Nephron progenitor cell (in vitro differentiated cells): ENCODE measurements at regions not wholly inside any gene's neighbourhood (a gene's known extent, or its start where the extent isn't known, plus 50 kb on each side); places are given as distances from the start of the nearest gene placed in this dataset.

Experiments
- DNase-seq: peaks from one replicate; pipeline ENCODE4 v3.0.0; 2021
- H3K27ac Mint-ChIP-seq: 2 replicates; pipeline ENCODE4 v1.8.0; 2021; ENCODE audit warnings: mild to moderate bottlenecking, moderate library complexity, mixed read lengths
- H3K27me3 Mint-ChIP-seq: 2 replicates; pipeline ENCODE4 v1.8.0; 2021; ENCODE audit warnings: mild to moderate bottlenecking, low read depth, mixed read lengths; ENCODE audit not compliant: poor library complexity
- H3K36me3 Mint-ChIP-seq: 2 replicates; pipeline ENCODE4 v1.8.0; 2021; ENCODE audit warnings: low read depth, mixed read lengths
- H3K4me1 Mint-ChIP-seq: 2 replicates; pipeline ENCODE4 v1.8.0; 2021; ENCODE audit warnings: mixed read lengths
- H3K4me3 Mint-ChIP-seq: 2 replicates; pipeline ENCODE4 v1.8.0; 2021; ENCODE audit warnings: mild to moderate bottlenecking, moderate library complexity, mixed read lengths
- H3K9me3 Mint-ChIP-seq: 2 replicates; pipeline ENCODE4 v1.8.0; 2021; ENCODE audit warnings: mild to moderate bottlenecking, moderate library complexity, mixed read lengths
- CTCF ChIP-seq: fragments of 200-600 bp; sonication (generic); IDR thresholded peaks from 2 replicates; pipeline ENCODE4 v1.5.0; 2021; ENCODE audit warnings: antibody characterized with exemption

DNA sequence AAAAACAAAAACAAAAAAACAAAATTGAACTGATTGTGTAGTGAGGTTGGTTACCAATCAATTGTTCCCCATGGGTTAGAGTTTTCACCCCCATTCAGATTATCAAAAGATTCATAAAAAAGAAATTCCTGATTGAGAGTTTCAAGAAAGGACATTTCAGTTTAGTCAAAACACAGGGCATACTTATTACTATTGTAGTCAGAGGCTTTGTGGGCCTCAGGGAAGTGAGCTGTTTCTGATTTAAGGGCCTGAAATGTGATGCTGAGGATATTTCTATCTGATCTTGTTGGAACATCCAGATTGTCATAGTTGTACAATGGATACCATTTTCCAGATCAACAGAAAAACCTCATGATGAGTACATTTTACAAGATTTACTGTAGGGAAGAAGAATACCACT lies 368.1 kb upstream of the NETO1 start:
- no peak for DNase-seq

GRCh38 chr18:73235491-73235890 lies 367.7 kb upstream of the NETO1 start:
- TF ChIP-seq CTCF, result no peak
- H3K27me3 Mint-ChIP-seq, result no peaks in the 10 kb centered on the region
- H3K27ac Mint-ChIP-seq, result no peak overlapping the region
- H3K4me3 Mint-ChIP-seq, result no peak overlapping the region
- H3K9me3 Mint-ChIP-seq, result peaks cover 4% of the 10 kb centered on the region
- DNase-seq, result no peak
- H3K4me1 Mint-ChIP-seq, result peaks cover 11% of the 10 kb centered on the region
- H3K36me3 Mint-ChIP-seq, result no peaks in the 10 kb centered on the region

More for the DNA sequence above, 368.1 kb upstream of the NETO1 start:
- no peak overlapping the region for H3K27ac Mint-ChIP-seq
- H3K4me1 Mint-ChIP-seq, result peaks cover 11% of the 10 kb centered on the region
- peaks cover 4% of the 10 kb centered on the region for H3K9me3 Mint-ChIP-seq
- no peaks in the 10 kb centered on the region for H3K27me3 Mint-ChIP-seq
- no peaks in the 10 kb centered on the region for H3K36me3 Mint-ChIP-seq
- no peak overlapping the region for H3K4me3 Mint-ChIP-seq
- no peak for TF ChIP-seq CTCF

DNA sequence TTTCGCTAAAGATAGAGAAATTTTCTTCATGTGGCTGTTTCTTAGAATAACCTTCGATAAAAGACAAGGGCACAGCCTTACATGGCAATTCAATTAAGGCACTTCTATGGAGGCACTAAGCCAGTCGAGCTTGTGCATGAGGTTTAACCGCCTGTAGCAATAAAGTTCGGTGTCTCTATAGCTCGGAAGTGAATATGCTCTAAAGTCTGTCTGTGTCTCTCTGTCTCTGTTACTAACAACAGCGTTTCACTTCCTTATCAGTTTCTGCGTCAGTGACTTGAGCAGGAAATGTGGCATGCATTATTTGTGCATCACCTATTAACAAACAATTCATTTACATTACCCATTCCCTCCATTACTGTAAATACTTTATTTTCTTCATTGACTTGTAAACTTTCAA lies 365.1 kb upstream of the NETO1 start:
- Mint-ChIP-seq H3K36me3 (no peaks in the 10 kb centered on the region), H3K9me3 (peaks cover 4% of the 10 kb centered on the region), H3K27me3 (no peaks in the 10 kb centered on the region), H3K4me3 (no peak overlapping the region), H3K27ac (no peak overlapping the region), H3K4me1 (peaks cover 11% of the 10 kb centered on the region)
- TF ChIP-seq CTCF, result no peak
- DNase-seq, result no peak

DNA sequence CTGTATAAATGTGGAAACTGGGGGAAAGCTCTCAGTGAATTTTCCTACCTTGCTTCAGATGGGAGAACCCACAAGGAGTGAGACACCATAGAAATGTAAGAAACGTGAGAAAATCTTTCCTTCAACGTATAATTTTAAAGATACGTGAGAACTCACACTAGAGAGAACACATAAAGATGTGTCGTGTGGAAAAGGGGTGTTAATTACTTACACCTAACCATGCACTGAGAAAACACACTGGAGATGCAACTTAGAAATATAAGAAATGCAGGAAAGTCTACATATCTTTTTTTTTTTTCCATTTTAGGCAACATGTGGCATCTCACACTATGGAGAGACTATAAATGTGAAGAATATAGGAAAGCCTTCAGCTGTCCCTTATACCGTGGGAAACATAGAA lies 352.9 kb upstream of the NETO1 start:
- peaks cover 41% of the 10 kb centered on the region for H3K9me3 Mint-ChIP-seq
- peaks cover 3% of the 10 kb centered on the region for H3K27me3 Mint-ChIP-seq
- no peak overlapping the region for H3K27ac Mint-ChIP-seq
- no peaks in the 10 kb centered on the region for H3K36me3 Mint-ChIP-seq
- H3K4me1 Mint-ChIP-seq, result no peaks in the 10 kb centered on the region
- no peak for DNase-seq
- no peak for TF ChIP-seq CTCF
- H3K4me3 Mint-ChIP-seq, result no peak overlapping the region

GRCh38 chr18:73218293-73218692 lies 350.5 kb upstream of the NETO1 start:
- H3K4me1 Mint-ChIP-seq, result no peaks in the 10 kb centered on the region
- no peak for TF ChIP-seq CTCF
- H3K9me3 Mint-ChIP-seq, result peaks cover 39% of the 10 kb centered on the region
- peaks cover 3% of the 10 kb centered on the region for H3K27me3 Mint-ChIP-seq
- no peak overlapping the region for H3K27ac Mint-ChIP-seq
- H3K4me3 Mint-ChIP-seq, result no peak overlapping the region
- H3K36me3 Mint-ChIP-seq, result no peaks in the 10 kb centered on the region
- no peak for DNase-seq

GRCh38 chr18:73214970-73215369 lies 347.2 kb upstream of the NETO1 start:
- no peak for TF ChIP-seq CTCF
- H3K27ac Mint-ChIP-seq, result no peak overlapping the region
- no peaks in the 10 kb centered on the region for H3K27me3 Mint-ChIP-seq
- no peaks in the 10 kb centered on the region for H3K36me3 Mint-ChIP-seq
- H3K4me1 Mint-ChIP-seq, result no peaks in the 10 kb centered on the region
- DNase-seq, result no peak
- H3K9me3 Mint-ChIP-seq, result peaks cover 12% of the 10 kb centered on the region
- no peak overlapping the region for H3K4me3 Mint-ChIP-seq
